Calu3 (cell line): ENCODE measurements at regions not wholly inside any gene's neighbourhood (a gene's known extent, or its start where the extent isn't known, plus 50 kb on each side); places are given as distances from the start of the nearest gene placed in this dataset.
"Not testable (repeated sequence)": the region's sequence is repeated elsewhere in the genome, so short reads cannot be mapped to it uniquely, and the experiment has no call there.

Experiments
- BruUV-seq: library from RNA; stranded (reverse); fragments of 400-500 nt; replicated peaks from 2 replicates; lab custom pipeline; 2021; lab: Mats Ljungman, UMichigan
- CTCF ChIA-PET: fragments of 300-600 bp; sonication (Branson Sonifier 250); formaldehyde crosslinking; loops from one replicate; lab custom pipeline; 2022; ENCODE audit warnings: antibody characterized with exemption; lab: Charles Lee
- DNase-seq: peaks from one replicate; pipeline ENCODE4 v3.0.0; 2022
- H3K27ac Mint-ChIP-seq: one replicate; pipeline ENCODE4 v1.8.0; 2022; ENCODE audit warnings: mixed read lengths; ENCODE audit not compliant: unreplicated experiment
- H3K27me3 Mint-ChIP-seq: one replicate; pipeline ENCODE4 v1.8.0; 2022; ENCODE audit warnings: mixed read lengths; ENCODE audit not compliant: unreplicated experiment
- H3K36me3 Mint-ChIP-seq: one replicate; pipeline ENCODE4 v1.8.0; 2022; ENCODE audit warnings: mild to moderate bottlenecking, moderate library complexity, mixed read lengths; ENCODE audit not compliant: insufficient read depth, unreplicated experiment
- H3K4me1 Mint-ChIP-seq: one replicate; pipeline ENCODE4 v1.8.0; 2022; ENCODE audit warnings: mild to moderate bottlenecking, low read depth, mixed read lengths; ENCODE audit not compliant: unreplicated experiment
- H3K4me3 Mint-ChIP-seq: one replicate; pipeline ENCODE4 v1.8.0; 2022; ENCODE audit warnings: mild to moderate bottlenecking, low read depth, moderate library complexity, mixed read lengths; ENCODE audit not compliant: unreplicated experiment
- H3K9me3 Mint-ChIP-seq: one replicate; pipeline ENCODE4 v1.8.0; 2022; ENCODE audit warnings: low read depth, mixed read lengths; ENCODE audit not compliant: unreplicated experiment
- intact Hi-C: fragments of 100-400 bp; cut with micrococcal nuclease; formaldehyde crosslinking; loops from one replicate; pipeline ENCODE4 v1.10.0; 2022; ENCODE audit not compliant: unreplicated experiment
- TF ChIP-seq, protein P1 (sequence below): fragments of 200-600 bp; IDR thresholded peaks from one replicate; pipeline ENCODE4 v1.8.0; 2022; ENCODE audit warnings: antibody characterized with exemption; ENCODE audit not compliant: unreplicated experiment

DNA sequence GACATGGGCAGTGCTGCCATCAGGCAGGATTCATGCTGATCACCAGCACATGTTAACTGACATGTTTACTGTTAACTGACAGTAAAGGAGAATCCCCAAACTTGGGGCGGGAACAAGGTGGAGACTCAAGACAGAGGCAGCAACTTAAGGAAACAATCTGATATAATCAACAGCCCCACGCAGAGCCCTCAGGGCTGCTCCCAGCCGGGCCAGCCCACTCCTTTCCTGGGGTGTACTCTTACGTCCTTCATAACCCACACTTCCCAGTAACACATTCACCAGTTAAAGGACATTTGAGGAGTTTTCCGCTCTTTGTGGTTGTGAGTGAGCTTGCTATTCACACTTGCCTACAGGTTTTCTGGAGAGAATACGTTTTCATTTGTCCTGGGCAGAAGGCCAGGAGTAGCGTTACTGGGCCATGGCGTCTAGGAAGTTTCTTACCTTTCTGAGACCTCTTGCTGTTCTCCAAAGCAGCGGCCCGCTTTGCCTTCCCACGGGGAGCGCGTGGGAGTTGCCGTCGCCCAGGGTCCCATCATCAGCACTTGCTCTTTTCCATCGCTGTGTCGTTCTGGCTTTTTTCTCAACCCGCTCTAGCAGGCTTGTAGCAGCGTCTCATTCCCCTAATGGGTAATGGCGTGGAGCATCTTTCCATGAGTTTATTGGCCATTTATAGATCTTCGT, 56.4 kb downstream of the FOXF2 start:
- H3K9me3 Mint-ChIP-seq = no peaks in the 10 kb centered on the region
- intact Hi-C loops = no loop called here
- H3K27me3 Mint-ChIP-seq = peaks cover 68% of the 10 kb centered on the region
- H3K4me1 Mint-ChIP-seq = no peaks in the 10 kb centered on the region
- no peak for DNase-seq
- H3K27ac Mint-ChIP-seq = no peak overlapping the region
- BruUV-seq = no TSS peak
- H3K36me3 Mint-ChIP-seq = no peaks in the 10 kb centered on the region
- TF ChIP-seq, protein P1, sequence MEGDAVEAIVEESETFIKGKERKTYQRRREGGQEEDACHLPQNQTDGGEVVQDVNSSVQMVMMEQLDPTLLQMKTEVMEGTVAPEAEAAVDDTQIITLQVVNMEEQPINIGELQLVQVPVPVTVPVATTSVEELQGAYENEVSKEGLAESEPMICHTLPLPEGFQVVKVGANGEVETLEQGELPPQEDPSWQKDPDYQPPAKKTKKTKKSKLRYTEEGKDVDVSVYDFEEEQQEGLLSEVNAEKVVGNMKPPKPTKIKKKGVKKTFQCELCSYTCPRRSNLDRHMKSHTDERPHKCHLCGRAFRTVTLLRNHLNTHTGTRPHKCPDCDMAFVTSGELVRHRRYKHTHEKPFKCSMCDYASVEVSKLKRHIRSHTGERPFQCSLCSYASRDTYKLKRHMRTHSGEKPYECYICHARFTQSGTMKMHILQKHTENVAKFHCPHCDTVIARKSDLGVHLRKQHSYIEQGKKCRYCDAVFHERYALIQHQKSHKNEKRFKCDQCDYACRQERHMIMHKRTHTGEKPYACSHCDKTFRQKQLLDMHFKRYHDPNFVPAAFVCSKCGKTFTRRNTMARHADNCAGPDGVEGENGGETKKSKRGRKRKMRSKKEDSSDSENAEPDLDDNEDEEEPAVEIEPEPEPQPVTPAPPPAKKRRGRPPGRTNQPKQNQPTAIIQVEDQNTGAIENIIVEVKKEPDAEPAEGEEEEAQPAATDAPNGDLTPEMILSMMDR = no peak
- H3K4me3 Mint-ChIP-seq = no peak overlapping the region
- CTCF ChIA-PET = no interaction called here

DNA sequence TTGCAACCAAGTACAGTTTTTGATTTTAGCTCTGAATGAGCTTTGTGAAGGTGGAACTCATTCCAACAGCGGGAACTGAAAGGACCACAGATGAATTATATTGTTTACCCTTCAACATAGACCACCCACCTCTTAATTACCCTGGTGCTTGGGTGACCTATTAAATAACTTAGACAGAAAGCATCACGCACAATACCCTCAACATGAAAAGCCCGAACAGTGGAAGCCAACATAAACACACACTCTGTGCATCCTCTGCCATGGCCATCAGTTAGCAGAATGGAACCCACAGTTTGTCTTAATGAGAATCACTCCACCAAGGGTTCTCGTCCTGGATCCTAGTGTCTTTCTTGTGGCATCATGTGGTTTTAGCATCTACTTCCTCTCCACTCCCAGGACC, 60.5 kb downstream of the FOXF2 start:
- Mint-ChIP-seq H3K9me3 (no peaks in the 10 kb centered on the region), H3K27me3 (peaks cover 71% of the 10 kb centered on the region), H3K27ac (no peak overlapping the region), H3K4me1 (no peaks in the 10 kb centered on the region), H3K36me3 (no peaks in the 10 kb centered on the region), H3K4me3 (no peak overlapping the region)
- no TSS peak for BruUV-seq
- TF ChIP-seq, protein P1 = no peak
- intact Hi-C loops = no loop called here
- CTCF ChIA-PET = no interaction called here
- DNase-seq = no peak

DNA sequence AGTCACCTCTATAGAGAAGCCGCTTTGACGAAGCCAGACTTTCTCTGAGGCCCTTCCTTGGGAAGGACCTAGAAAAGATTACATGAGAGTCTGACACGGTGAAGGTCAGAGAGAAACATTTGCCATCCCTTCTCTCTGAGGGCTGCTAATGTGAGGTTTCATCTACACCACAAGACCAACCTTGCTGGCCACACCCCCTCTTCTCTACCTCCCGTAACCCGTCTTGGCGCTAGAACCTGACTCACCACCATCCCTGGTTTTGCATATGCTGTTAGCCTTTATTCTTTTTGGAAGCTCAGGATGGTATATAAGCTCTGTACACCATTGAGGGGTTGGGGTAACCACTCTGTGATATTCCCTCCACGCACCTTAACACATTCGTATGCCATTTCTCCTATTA, 63.6 kb downstream of the FOXF2 start:
- H3K4me3 Mint-ChIP-seq = no peak overlapping the region
- H3K4me1 Mint-ChIP-seq = no peaks in the 10 kb centered on the region
- TF ChIP-seq, protein P1 = no peak
- H3K36me3 Mint-ChIP-seq = no peaks in the 10 kb centered on the region
- no peak overlapping the region for H3K27ac Mint-ChIP-seq
- no TSS peak for BruUV-seq
- H3K9me3 Mint-ChIP-seq = no peaks in the 10 kb centered on the region
- DNase-seq = no peak
- intact Hi-C loops = no loop called here
- peaks cover 49% of the 10 kb centered on the region for H3K27me3 Mint-ChIP-seq
- CTCF ChIA-PET = no interaction called here

DNA sequence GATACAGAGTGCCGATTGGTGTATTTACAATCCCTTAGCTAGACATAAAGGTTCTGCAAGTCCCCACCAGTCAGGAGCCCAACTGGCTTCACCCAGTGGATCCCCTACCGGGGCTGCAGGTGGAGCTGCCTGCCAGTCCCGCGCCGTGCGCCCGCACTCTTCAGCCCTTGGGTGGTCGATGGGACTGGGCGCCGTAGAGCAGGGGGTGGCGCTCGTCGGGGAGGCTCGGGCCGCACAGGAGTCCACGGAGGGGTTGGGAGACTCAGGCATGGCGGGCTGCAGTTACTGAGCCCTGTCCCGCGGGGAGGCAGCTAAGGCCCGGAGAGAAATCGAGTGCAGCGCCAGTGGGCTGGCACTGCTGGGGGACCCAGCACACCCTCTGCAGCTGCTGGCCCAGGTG, 67.4 kb downstream of the FOXF2 start:
- H3K27me3 Mint-ChIP-seq = peaks cover 11% of the 10 kb centered on the region
- BruUV-seq, intact Hi-C loops: not testable (repeated sequence)

DNA sequence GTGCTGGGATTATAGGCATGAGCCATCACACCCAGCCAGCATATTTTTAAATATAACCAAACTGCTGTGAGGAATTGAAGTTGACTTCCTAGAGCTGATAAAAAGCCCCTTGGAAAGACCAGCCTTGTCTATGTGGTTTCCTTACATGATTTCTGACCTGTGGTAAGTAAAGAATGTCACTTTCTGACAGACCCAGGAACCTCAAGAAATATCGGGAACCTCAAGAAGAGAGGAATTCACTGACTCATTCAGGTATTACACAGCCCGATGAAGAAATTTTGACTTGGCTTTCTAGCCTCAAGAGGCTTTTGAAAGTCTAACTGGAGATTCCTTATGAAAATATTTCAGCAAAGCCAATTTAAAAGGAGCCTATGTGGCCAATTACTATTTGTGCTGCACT, 71.8 kb downstream of the FOXF2 start:
- intact Hi-C loops = no loop called here
- peaks cover 15% of the 10 kb centered on the region for H3K27me3 Mint-ChIP-seq
- no peak overlapping the region for H3K27ac Mint-ChIP-seq
- no peak overlapping the region for H3K4me3 Mint-ChIP-seq
- no TSS peak for BruUV-seq
- TF ChIP-seq, protein P1 = no peak
- H3K36me3 Mint-ChIP-seq = no peaks in the 10 kb centered on the region
- H3K9me3 Mint-ChIP-seq = no peaks in the 10 kb centered on the region
- no peak for DNase-seq
- CTCF ChIA-PET = no interaction called here
- no peaks in the 10 kb centered on the region for H3K4me1 Mint-ChIP-seq

More for the DNA sequence above, 67.4 kb downstream of the FOXF2 start:
- H3K36me3 Mint-ChIP-seq, H3K4me1 Mint-ChIP-seq, H3K4me3 Mint-ChIP-seq, H3K9me3 Mint-ChIP-seq, H3K27ac Mint-ChIP-seq, DNase-seq, CTCF ChIA-PET: not testable (repeated sequence)
